Breast epithelium (tissue), 4 donors: ENCODE measurements at regions not wholly inside any gene's neighbourhood (a gene's known extent, or its start where the extent isn't known, plus 50 kb on each side); places are given as distances from the start of the nearest gene placed in this dataset.

Experiments used
- DNase-seq, 2 donors: peaks; one replicate each; pipeline ENCODE4 v3.0.0-alpha.2; 2019; ENCODE audit warnings: low spot score in 2 of 2
- H3K27ac ChIP-seq, 2 donors: fragments of 200-600 bp; sonication (generic) in 1 of 2; one replicate each; pipeline ENCODE4 v1.5.1; 2016 to 2019; ENCODE audit warnings: mild to moderate bottlenecking in 1 of 2
- H3K27me3 ChIP-seq, 2 donors: fragments of 200-600 bp; sonication (generic) in 1 of 2; one replicate each; pipeline versions ENCODE4 v1.5.1 to v1.6.0; 2017 to 2019; ENCODE audit warnings: control low read depth in 1 of 2, mild to moderate bottlenecking in 1 of 2
- H3K36me3 ChIP-seq: fragments of 200-600 bp; one replicate; pipeline ENCODE4 v1.5.1; 2019
- H3K4me1 ChIP-seq, 2 donors: fragments of 200-600 bp; sonication (generic); one replicate each; pipeline ENCODE4 v1.5.1; 2016 to 2019; ENCODE audit warnings: control low read depth in 1 of 2
- H3K4me3 ChIP-seq, 3 donors: fragments of 200-600 bp; sonication (generic); 1 replicate in 2 of 3; 2 replicates in 1 of 3; pipeline ENCODE4 v1.5.1; 2016 to 2019; ENCODE audit warnings: mild to moderate bottlenecking in 3 of 3, moderate library complexity in 2 of 3
- H3K9me3 ChIP-seq, 2 donors: fragments of 200-600 bp; sonication (generic) in 1 of 2; one replicate each; pipeline ENCODE4 v1.5.1; 2016 to 2019; ENCODE audit warnings: control low read depth in 1 of 2
- CTCF ChIP-seq, 3 donors: fragments of 450-650 bp; IDR thresholded peaks; one replicate each; pipeline ENCODE4 v1.5.1; 2016 to 2017; ENCODE audit warnings: antibody characterized with exemption in 3 of 3, mild to moderate bottlenecking in 3 of 3, moderate library complexity in 3 of 3
- intact Hi-C: fragments of 100-400 bp; cut with DNase I; formaldehyde crosslinking; loops from one replicate; pipeline ENCODE4 v1.15.1; 2023; ENCODE audit warnings: low total_unique reads

GRCh38 chr1:203573730-203574129, 52.9 kb upstream of the ATP2B4 start:
- no peak for TF ChIP-seq CTCF (IDR thresholded peaks at IDR 0.05)
- intact Hi-C loops, result no loop called here
- Histone ChIP-seq H3K27ac (no peak overlapping the region), H3K27me3 (no peaks in the 10 kb centered on the region), H3K9me3 (no peaks in the 10 kb centered on the region), H3K4me3 (no peak overlapping the region), H3K36me3 (no peaks in the 10 kb centered on the region), H3K4me1 (no peaks in the 10 kb centered on the region)
- DNase-seq, result no peak
